ENCODE measurements at regions not wholly inside any gene's neighbourhood (a gene's known extent, or its start where the extent isn't known, plus 50 kb on each side); places are given as distances from the start of the nearest gene placed in this dataset.
A peak's percentile ranks its signal among the peaks of the same experiment; 100 is the strongest.

GRCh38 chr2:18749912-18750526, 160.7 kb upstream of the NT5C1B start:
- Histone ChIP-seq H2AFZ (ENCODE audit: low read length) (no peak overlapping the region), H3K4me1 (ENCODE audit: insufficient read depth, low read length) (peaks cover 21% of the 10 kb centered on the region), H3K27ac (ENCODE audit: extremely low read length, insufficient read depth, low read length) (no peak overlapping the region), H3K79me2 (ENCODE audit: insufficient read depth, low read length) (no peaks in the 10 kb centered on the region), H3K9me3 (ENCODE audit: low read length) (no peaks in the 10 kb centered on the region), H3K4me2 (ENCODE audit: low read depth, low read length) (no peak overlapping the region), H3K36me3 (replicated peaks in 1 of 2; ENCODE audit: control insufficient read depth in 1 of 2, insufficient read depth in 2 of 2, low read length in 2 of 2) (no peaks in the 10 kb centered on the region), H3K27me3 (ENCODE audit: control insufficient read depth in 1 of 2, insufficient read depth in 2 of 2, low read length in 2 of 2) (no peaks in the 10 kb centered on the region), H3K4me3 (replicated peaks in 1 of 3; ENCODE audit: insufficient read depth in 1 of 3, low read depth in 2 of 3, low read length in 3 of 3) (no peak overlapping the region), H3K9ac (ENCODE audit: insufficient read depth, low read depth, low read length) (no peak overlapping the region), H4K20me1 (ENCODE audit: insufficient read depth, low read length) (0 out of 2 replicates have a peak, but pooled peaks cover 3% of the 10 kb centered on the region)
- under 1% methylated on average over 2 of the region's 2 CpGs for WGBS (ENCODE audit: low lambda C conversion rate)
- in situ Hi-C loops (cut with HindIII; ENCODE audit: extremely low pct_ligation_motif_present, low pct_unique_long_range_greater_than_20kb) (loop anchor here (5.0 to 10.0 kb wide), 3 partner anchors 228 to 1115 kb away; no protein-coding TSS in a partner anchor), intact Hi-C loops (cut with micrococcal nuclease; ENCODE audit: unreplicated experiment) (loop anchor here (1.0 to 10.0 kb wide), 10 partner anchors 74 to 1113 kb away; no protein-coding TSS in a partner anchor)
- CTCF ChIA-PET (ENCODE audit: low intra/inter-chr PET ratio, low total read pairs), result interaction anchor here (0.6 to 3.2 kb wide), 4 partner anchors 498 to 1113 kb away, joined by 3 to 19 read pairs (median 12); no protein-coding TSS in a partner anchor
- TF ChIP-seq SMC3 (IDR thresholded peaks at IDR 0.05; ENCODE audit: low read length) (peak; percentile 93), THAP11 (CRISPR knock-in tag; IDR thresholded peaks at IDR 0.05) (0 out of 2 replicates have a peak, but pooled peaks have one; percentile 19), CTCF (CRISPR knock-in tag; IDR thresholded peaks at IDR 0.05) (peak; percentile 72), ARID2 (CRISPR knock-in tag; IDR thresholded peaks at IDR 0.05; ENCODE audit: borderline replicate concordance) (0 out of 2 replicates have a peak, but pooled peaks have one; percentile 67), ZNF382 (CRISPR knock-in tag; IDR thresholded peaks at IDR 0.05; ENCODE audit: borderline replicate concordance) (no peak), STAG1 (CRISPR knock-in tag; IDR thresholded peaks at IDR 0.05) (peak; percentile 87), RAD21 (CRISPR knock-in tag; IDR thresholded peaks at IDR 0.05) (peak; percentile 58; the same call in 1 of the 2 replicates), ZNF792 (CRISPR knock-in tag; IDR thresholded peaks at IDR 0.05) (no peak)
- peak; percentile 65 for DNase-seq (ENCODE audit: low spot score)
- BruUV-seq (replicated peaks), result no TSS peak
- ATAC-seq, result 0 out of 3 replicates have a peak, but pooled peaks have one; percentile 19
- POLR2A ChIA-PET, result no interaction called here
- FAIRE-seq, result no peak
